ENCODE measurements at regions not wholly inside any gene's neighbourhood (a gene's known extent, or its start where the extent isn't known, plus 50 kb on each side); places are given as distances from the start of the nearest gene placed in this dataset.

- Histone ChIP-seq H3K9me1 (ENCODE audit: control insufficient read depth, insufficient read depth, low read length) (no peaks in the 10 kb centered on the region), H2AFZ (ENCODE audit: low read depth, low read length) (no peak overlapping the region), H3K36me3 (ENCODE audit: control insufficient read depth, insufficient read depth, low read length) (no peaks in the 10 kb centered on the region), H3K9ac (ENCODE audit: insufficient read depth in 1 of 2, low read depth in 2 of 2, low read length in 2 of 2) (no peak overlapping the region), H3K4me1 (replicated peaks in 1 of 2; ENCODE audit: control insufficient read depth in 2 of 2, insufficient read depth in 2 of 2, low read length in 2 of 2) (no peaks in the 10 kb centered on the region), H3K4me3 (no peak overlapping the region), H3K9me3 (replicated peaks; ENCODE audit: control insufficient read depth, insufficient read depth, low read depth, low read length) (no peaks in the 10 kb centered on the region; the same call in 1 of the 2 replicates), H3K27me3 (ENCODE audit: control insufficient read depth in 2 of 2, insufficient read depth in 2 of 2, low read length in 2 of 2) (no peaks in the 10 kb centered on the region), H3K4me2 (ENCODE audit: insufficient read depth, low read length) (no peak overlapping the region), H4K20me1 (replicated peaks; ENCODE audit: control insufficient read depth, insufficient read depth, low read length) (no peaks in the 10 kb centered on the region), H3K79me2 (ENCODE audit: control insufficient read depth, insufficient read depth, low read length) (no peaks in the 10 kb centered on the region), H3K27ac (ENCODE audit: extremely low read depth, low read depth, low read length) (no peak overlapping the region)
- no peak for FAIRE-seq
- WGBS (ENCODE audit: insufficient coverage, low coverage, missing lambda C conversion rate): 0% methylated on average over 1 of the region's 1 CpG
- DNase-seq (ENCODE audit: extremely low read depth in 1 of 4, low spot score in 3 of 4): no peak
- in situ Hi-C loops (cut with MboI): no loop called here
- CTCF ChIA-PET (ENCODE audit: low intra/inter-chr PET ratio): no interaction called here
- intact Hi-C loops (cut with micrococcal nuclease): no loop called here
- no peak for ATAC-seq
- POLR2A ChIA-PET: interaction anchor here (0.6 kb wide), 1 partner anchor 600 kb away, joined by 3 read pairs; no protein-coding TSS in a partner anchor
- no TSS peak for BruUV-seq (replicated peaks)
- TF ChIP-seq ATF3 (IDR thresholded peaks at IDR 0.05) (no peak), ATF3 (CRISPR knock-in tag; conservative IDR thresholded peaks at IDR 0.05) (no peak), HOMEZ (CRISPR knock-in tag; IDR thresholded peaks at IDR 0.05) (no peak), SIX5 (IDR thresholded peaks at IDR 0.05; ENCODE audit: borderline replicate concordance in 1 of 2, insufficient read depth in 1 of 2, low read depth in 1 of 2, low read length in 2 of 2) (no peak), YBX1 (IDR thresholded peaks at IDR 0.05) (no peak), ZNF584 (CRISPR knock-in tag; IDR thresholded peaks at IDR 0.05; ENCODE audit: low read depth) (no peak), POLR2H (tag; IDR thresholded peaks at IDR 0.05; ENCODE audit: low read depth) (no peak), SNAPC5 (CRISPR knock-in tag; IDR thresholded peaks at IDR 0.05) (no peak), NFRKB (IDR thresholded peaks at IDR 0.05; ENCODE audit: low read depth) (no peak)
- TF ChIP-seq, protein P1, sequence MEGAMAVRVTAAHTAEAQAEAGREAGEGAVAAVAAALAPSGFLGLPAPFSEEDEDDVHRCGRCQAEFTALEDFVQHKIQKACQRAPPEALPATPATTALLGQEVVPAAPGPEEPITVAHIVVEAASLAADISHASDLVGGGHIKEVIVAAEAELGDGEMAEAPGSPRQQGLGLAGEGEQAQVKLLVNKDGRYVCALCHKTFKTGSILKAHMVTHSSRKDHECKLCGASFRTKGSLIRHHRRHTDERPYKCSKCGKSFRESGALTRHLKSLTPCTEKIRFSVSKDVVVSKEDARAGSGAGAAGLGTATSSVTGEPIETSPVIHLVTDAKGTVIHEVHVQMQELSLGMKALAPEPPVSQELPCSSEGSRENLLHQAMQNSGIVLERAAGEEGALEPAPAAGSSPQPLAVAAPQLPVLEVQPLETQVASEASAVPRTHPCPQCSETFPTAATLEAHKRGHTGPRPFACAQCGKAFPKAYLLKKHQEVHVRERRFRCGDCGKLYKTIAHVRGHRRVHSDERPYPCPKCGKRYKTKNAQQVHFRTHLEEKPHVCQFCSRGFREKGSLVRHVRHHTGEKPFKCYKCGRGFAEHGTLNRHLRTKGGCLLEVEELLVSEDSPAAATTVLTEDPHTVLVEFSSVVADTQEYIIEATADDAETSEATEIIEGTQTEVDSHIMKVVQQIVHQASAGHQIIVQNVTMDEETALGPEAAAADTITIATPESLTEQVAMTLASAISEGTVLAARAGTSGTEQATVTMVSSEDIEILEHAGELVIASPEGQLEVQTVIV (CRISPR knock-in tag; IDR thresholded peaks at IDR 0.05; ENCODE audit: borderline replicate concordance): no peak
- TF ChIP-seq, protein P2, sequence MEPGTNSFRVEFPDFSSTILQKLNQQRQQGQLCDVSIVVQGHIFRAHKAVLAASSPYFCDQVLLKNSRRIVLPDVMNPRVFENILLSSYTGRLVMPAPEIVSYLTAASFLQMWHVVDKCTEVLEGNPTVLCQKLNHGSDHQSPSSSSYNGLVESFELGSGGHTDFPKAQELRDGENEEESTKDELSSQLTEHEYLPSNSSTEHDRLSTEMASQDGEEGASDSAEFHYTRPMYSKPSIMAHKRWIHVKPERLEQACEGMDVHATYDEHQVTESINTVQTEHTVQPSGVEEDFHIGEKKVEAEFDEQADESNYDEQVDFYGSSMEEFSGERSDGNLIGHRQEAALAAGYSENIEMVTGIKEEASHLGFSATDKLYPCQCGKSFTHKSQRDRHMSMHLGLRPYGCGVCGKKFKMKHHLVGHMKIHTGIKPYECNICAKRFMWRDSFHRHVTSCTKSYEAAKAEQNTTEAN (CRISPR knock-in tag; IDR thresholded peaks at IDR 0.05): no peak
Measured at GRCh38 chr3:1552831-1553230, 460.0 kb downstream of the CNTN6 start.
